Lower leg skin (tissue), 3 donors: ENCODE measurements at regions not wholly inside any gene's neighbourhood (a gene's known extent, or its start where the extent isn't known, plus 50 kb on each side); places are given as distances from the start of the nearest gene placed in this dataset.

Experiments used
- POLR2A ChIP-seq, 2 donors: fragments of 450-650 bp; IDR thresholded peaks; one replicate each; pipeline ENCODE4 v1.6.1; 2016 to 2017; ENCODE audit warnings: antibody characterized with exemption in 2 of 2, mild to moderate bottlenecking in 1 of 2, moderate library complexity in 1 of 2
- TF ChIP-seq, protein P1 (sequence below), 3 donors: fragments of 450-650 bp; IDR thresholded peaks; one replicate each; pipeline ENCODE4 v1.5.1; 2016; ENCODE audit warnings: antibody characterized with exemption in 3 of 3, mild to moderate bottlenecking in 3 of 3, moderate library complexity in 2 of 3

DNA sequence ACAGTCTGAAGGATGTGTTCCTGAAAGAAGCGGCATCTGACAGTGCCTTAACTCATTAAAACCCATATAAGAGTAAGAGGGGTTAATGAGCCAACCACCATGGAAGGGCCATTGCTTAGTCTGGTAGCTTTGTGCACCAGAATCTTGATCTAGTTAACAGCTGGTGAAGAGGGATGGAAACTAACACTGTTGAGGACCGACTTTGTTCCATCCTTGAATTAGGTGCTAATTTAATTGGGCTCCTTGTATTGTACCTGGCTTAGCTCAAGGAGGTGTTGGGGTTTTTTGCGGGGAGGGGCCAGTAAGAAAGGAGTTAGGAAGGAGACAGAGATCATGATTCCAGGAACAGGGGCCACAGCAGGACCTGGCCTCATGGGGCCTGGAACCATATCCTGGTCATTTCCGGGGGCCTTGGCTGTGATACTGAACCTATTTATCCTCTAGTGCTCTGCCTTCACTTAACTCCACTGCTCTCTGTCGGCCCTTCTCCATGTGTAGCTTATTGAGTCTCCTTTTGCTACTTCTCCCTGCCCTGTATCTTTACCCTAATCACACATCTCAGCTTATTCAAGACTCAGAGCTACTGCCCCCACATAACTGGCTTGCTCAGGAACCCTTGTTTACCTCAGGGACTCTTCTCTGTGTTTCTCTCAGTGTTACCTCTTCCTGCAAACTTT lies 93.0 kb downstream of the RPL22L1 start:
- TF ChIP-seq, protein P1, sequence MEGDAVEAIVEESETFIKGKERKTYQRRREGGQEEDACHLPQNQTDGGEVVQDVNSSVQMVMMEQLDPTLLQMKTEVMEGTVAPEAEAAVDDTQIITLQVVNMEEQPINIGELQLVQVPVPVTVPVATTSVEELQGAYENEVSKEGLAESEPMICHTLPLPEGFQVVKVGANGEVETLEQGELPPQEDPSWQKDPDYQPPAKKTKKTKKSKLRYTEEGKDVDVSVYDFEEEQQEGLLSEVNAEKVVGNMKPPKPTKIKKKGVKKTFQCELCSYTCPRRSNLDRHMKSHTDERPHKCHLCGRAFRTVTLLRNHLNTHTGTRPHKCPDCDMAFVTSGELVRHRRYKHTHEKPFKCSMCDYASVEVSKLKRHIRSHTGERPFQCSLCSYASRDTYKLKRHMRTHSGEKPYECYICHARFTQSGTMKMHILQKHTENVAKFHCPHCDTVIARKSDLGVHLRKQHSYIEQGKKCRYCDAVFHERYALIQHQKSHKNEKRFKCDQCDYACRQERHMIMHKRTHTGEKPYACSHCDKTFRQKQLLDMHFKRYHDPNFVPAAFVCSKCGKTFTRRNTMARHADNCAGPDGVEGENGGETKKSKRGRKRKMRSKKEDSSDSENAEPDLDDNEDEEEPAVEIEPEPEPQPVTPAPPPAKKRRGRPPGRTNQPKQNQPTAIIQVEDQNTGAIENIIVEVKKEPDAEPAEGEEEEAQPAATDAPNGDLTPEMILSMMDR (IDR thresholded peaks at IDR 0.05) = no peak
- TF ChIP-seq POLR2A (IDR thresholded peaks at IDR 0.05) = no peak
